A673 (cell line): ENCODE measurements at regions not wholly inside any gene's neighbourhood (a gene's known extent, or its start where the extent isn't known, plus 50 kb on each side); places are given as distances from the start of the nearest gene placed in this dataset.

Experiments used
- BruUV-seq: library from RNA; stranded (reverse); fragments of 400-500 nt; replicated peaks from 2 replicates; lab custom pipeline; 2021; lab: Mats Ljungman, UMichigan
- CTCF ChIA-PET: fragments of 300-600 bp; sonication (Branson Sonifier 250); formaldehyde crosslinking; loops from one replicate; lab custom pipeline; 2022; ENCODE audit warnings: antibody characterized with exemption; lab: Charles Lee
- POLR2A ChIA-PET: fragments of 300-600 bp; sonication (Branson Sonifier 250); formaldehyde crosslinking; loops from one replicate; lab custom pipeline; 2022; ENCODE audit warnings: antibody characterized with exemption; ENCODE audit not compliant: low non-redundant PET; lab: Charles Lee
- DNase-seq: peaks from one replicate; pipeline ENCODE4 v3.0.0-alpha.2; 2015; ENCODE audit warnings: low spot score
- H3K27ac ChIP-seq: fragments of 200-600 bp; sonication (generic); 2 replicates; pipeline ENCODE4 v1.5.1; 2016; ENCODE audit warnings: mixed run types, low read depth, mild to moderate bottlenecking, mixed read lengths, antibody characterized with exemption, low read length; ENCODE audit not compliant: poor library complexity, severe bottlenecking
- H3K27me3 ChIP-seq: fragments of 200-600 bp; sonication (generic); replicated peaks from 2 replicates; pipeline ENCODE4 v1.6.1; 2017; ENCODE audit warnings: mixed run types, low read depth, mild to moderate bottlenecking, mixed read lengths, antibody characterized with exemption, low read length; ENCODE audit not compliant: insufficient read depth, poor library complexity
- H3K36me3 ChIP-seq: fragments of 200-600 bp; sonication (generic); 2 replicates; pipeline ENCODE4 v1.6.1; 2016; ENCODE audit warnings: mixed run types, mild to moderate bottlenecking, mixed read lengths, antibody characterized with exemption, low read length; ENCODE audit not compliant: insufficient read depth, poor library complexity, severe bottlenecking
- H3K4me1 ChIP-seq: fragments of 200-600 bp; sonication (generic); 2 replicates; pipeline ENCODE4 v1.6.1; 2017; ENCODE audit warnings: mixed run types, mild to moderate bottlenecking, mixed read lengths, antibody characterized with exemption, low read length; ENCODE audit not compliant: insufficient read depth, poor library complexity, severe bottlenecking
- H3K4me3 ChIP-seq: fragments of 200-600 bp; sonication (generic); 2 replicates; pipeline ENCODE4 v1.5.1; 2016; ENCODE audit warnings: low read depth, mixed run types, mild to moderate bottlenecking, mixed read lengths, low read length; ENCODE audit not compliant: poor library complexity, severe bottlenecking
- H3K9me3 ChIP-seq: fragments of 200-600 bp; sonication (generic); 2 replicates; pipeline ENCODE4 v1.6.1; 2016; ENCODE audit warnings: mixed run types, low read depth, mild to moderate bottlenecking, mixed read lengths, antibody characterized with exemption, low read length; ENCODE audit not compliant: poor library complexity, severe bottlenecking
- EZH2 ChIP-seq: fragments of 200-600 bp; sonication (generic); IDR thresholded peaks from 2 replicates; pipeline ENCODE4 v1.6.1; 2017; ENCODE audit warnings: borderline replicate concordance, low read depth, mild to moderate bottlenecking, mixed read lengths, antibody characterized with exemption, low read length; ENCODE audit not compliant: poor library complexity, severe bottlenecking
- intact Hi-C: fragments of 100-400 bp; cut with micrococcal nuclease; formaldehyde crosslinking; loops from one replicate; pipeline ENCODE4 v1.10.0; 2022; ENCODE audit not compliant: unreplicated experiment
- TF ChIP-seq, protein P1 (sequence below): fragments of 300-800, 200-600 bp; sonication (generic); conservative IDR thresholded peaks from 2 replicates; pipeline ENCODE4 v1.5.1; 2017; ENCODE audit warnings: low read depth, mild to moderate bottlenecking, antibody characterized with exemption, low read length, moderate library complexity, mixed read lengths

DNA sequence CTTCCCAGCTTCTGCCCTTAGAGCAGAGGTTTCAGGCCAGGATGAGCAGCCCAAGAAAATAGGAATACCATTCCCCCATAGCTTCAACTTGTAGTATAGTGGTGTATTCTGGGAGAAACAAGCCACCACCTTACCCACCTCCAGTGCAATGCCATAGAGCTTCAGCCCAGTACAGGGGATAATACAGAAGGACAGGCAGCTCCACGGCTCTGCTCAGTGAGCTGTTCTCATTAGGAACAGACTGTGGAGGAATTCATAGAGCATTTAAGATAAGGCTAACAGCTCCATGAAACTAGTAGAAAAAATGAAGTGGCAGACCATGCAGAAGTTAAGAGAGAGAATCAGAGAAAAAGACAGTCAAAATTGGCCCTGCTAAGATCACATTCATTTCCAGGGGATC lies 294.7 kb upstream of the POGK start:
- no peaks in the 10 kb centered on the region for H3K9me3 ChIP-seq
- CTCF ChIA-PET: no interaction called here
- TF ChIP-seq, protein P1, sequence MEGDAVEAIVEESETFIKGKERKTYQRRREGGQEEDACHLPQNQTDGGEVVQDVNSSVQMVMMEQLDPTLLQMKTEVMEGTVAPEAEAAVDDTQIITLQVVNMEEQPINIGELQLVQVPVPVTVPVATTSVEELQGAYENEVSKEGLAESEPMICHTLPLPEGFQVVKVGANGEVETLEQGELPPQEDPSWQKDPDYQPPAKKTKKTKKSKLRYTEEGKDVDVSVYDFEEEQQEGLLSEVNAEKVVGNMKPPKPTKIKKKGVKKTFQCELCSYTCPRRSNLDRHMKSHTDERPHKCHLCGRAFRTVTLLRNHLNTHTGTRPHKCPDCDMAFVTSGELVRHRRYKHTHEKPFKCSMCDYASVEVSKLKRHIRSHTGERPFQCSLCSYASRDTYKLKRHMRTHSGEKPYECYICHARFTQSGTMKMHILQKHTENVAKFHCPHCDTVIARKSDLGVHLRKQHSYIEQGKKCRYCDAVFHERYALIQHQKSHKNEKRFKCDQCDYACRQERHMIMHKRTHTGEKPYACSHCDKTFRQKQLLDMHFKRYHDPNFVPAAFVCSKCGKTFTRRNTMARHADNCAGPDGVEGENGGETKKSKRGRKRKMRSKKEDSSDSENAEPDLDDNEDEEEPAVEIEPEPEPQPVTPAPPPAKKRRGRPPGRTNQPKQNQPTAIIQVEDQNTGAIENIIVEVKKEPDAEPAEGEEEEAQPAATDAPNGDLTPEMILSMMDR: no peak
- no peak for TF ChIP-seq EZH2
- POLR2A ChIA-PET: interaction anchor here (0.6 kb wide), 1 partner anchor 21 kb away, joined by 6 read pairs; no protein-coding TSS in a partner anchor
- H3K27me3 ChIP-seq: no peaks in the 10 kb centered on the region
- H3K4me3 ChIP-seq: no peak overlapping the region
- H3K4me1 ChIP-seq: no peaks in the 10 kb centered on the region
- no peak for DNase-seq
- intact Hi-C loops: no loop called here
- no peaks in the 10 kb centered on the region for H3K36me3 ChIP-seq
- no peak overlapping the region for H3K27ac ChIP-seq
- BruUV-seq: no TSS peak

DNA sequence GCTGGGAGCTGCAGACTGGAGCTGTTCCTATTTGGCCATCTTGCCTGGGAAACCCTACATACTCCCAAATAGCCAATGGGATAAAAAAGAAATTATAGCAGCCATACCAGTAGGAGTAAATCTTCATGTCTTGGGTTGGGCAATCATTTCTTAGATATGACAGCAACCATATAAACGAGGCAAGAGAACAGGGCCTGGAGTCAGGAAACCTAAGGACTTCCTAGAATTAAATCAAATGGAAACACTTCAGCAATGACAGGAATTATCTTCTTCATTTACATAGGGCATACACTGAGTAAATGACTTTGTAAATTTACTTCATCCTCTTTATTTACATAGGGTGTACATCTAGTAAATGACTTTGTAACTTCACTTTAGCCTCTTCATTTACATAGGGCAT lies 286.6 kb upstream of the POGK start:
- H3K4me1 ChIP-seq: no peaks in the 10 kb centered on the region
- TF ChIP-seq, protein P1: no peak
- TF ChIP-seq EZH2: no peak
- H3K9me3 ChIP-seq: no peaks in the 10 kb centered on the region
- DNase-seq: no peak
- no peak overlapping the region for H3K4me3 ChIP-seq
- ChIA-PET CTCF (no interaction called here), POLR2A (no interaction called here)
- H3K27me3 ChIP-seq: no peaks in the 10 kb centered on the region
- no peak overlapping the region for H3K27ac ChIP-seq
- no TSS peak for BruUV-seq
- H3K36me3 ChIP-seq: no peaks in the 10 kb centered on the region
- intact Hi-C loops: no loop called here

DNA sequence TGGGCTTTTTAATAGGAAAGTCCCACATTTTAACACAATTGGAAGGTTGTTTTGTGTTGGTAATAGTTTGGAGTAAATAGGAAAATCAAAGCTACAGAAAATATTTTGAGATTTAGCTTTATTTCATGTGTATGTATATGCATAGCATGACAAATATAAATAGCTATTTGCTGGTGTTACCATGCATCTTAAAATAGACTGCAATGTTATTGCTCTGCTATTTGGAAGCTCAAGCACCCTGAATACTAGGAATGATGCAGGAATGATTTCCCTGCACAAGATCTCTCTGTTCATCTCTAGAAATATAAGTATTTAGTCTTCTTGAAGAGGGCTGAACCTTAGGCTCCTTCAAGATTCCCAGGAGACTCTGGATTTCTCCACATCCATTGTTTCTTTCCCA lies 268.3 kb upstream of the POGK start:
- Histone ChIP-seq H3K36me3 (no peaks in the 10 kb centered on the region), H3K4me3 (no peak overlapping the region), H3K4me1 (no peaks in the 10 kb centered on the region), H3K9me3 (no peaks in the 10 kb centered on the region), H3K27ac (no peak overlapping the region), H3K27me3 (peaks cover 7% of the 10 kb centered on the region)
- POLR2A ChIA-PET: no interaction called here
- no peak for DNase-seq
- intact Hi-C loops: no loop called here
- TF ChIP-seq, protein P1: no peak
- no peak for TF ChIP-seq EZH2
- CTCF ChIA-PET: no interaction called here
- BruUV-seq: no TSS peak
